ENCODE measurements at regions not wholly inside any gene's neighbourhood (a gene's known extent, or its start where the extent isn't known, plus 50 kb on each side); places are given as distances from the start of the nearest gene placed in this dataset.

DNA sequence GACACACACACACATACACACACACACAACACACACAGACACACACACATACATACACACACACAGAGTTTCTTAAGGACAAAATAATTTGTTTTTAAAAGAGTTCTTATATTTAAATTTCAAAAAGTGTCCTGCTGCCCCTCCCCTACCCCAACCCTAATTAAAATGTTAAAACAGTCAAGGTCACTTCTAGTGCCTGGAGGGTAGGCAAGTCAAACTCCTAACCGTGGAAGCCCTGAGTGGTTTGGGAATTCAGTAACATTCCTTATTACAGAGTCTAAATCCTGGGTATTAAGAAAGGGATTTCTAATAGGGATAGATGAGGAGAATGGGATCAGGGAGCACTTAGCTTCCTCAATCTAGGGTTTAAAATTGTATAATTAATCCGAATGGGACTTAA lies 403.6 kb upstream of the NFIA start (continued):
- TF ChIP-seq, protein P1, sequence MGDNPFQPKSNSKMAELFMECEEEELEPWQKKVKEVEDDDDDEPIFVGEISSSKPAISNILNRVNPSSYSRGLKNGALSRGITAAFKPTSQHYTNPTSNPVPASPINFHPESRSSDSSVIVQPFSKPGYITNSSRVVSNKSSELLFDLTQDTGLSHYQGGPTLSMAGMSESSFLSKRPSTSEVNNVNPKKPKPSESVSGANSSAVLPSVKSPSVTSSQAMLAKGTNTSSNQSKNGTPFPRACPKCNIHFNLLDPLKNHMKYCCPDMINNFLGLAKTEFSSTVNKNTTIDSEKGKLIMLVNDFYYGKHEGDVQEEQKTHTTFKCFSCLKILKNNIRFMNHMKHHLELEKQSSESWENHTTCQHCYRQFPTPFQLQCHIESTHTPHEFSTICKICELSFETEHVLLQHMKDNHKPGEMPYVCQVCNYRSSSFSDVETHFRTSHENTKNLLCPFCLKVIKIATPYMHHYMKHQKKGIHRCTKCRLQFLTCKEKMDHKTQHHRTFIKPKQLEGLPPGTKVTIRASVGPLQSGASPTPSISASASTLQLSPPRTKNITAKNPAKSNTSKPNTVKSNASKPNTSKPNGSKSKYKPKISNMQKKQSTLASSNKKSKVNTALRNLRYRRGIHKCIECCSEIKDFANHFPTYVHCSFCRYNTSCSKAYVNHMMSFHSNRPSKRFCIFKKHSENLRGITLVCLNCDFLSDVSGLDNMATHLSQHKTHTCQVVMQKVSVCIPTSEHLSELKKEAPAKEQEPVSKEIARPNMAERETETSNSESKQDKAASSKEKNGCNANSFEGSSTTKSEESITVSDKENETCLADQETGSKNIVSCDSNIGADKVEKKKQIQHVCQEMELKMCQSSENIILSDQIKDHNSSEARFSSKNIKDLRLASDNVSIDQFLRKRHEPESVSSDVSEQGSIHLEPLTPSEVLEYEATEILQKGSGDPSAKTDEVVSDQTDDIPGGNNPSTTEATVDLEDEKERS (tag by site-specific recombination; IDR thresholded peaks at IDR 0.05) = no peak
- TF ChIP-seq ZEB2 (tag by site-specific recombination; IDR thresholded peaks at IDR 0.05) (no peak), SP3 (tag by site-specific recombination; IDR thresholded peaks at IDR 0.05) (no peak)

DNA sequence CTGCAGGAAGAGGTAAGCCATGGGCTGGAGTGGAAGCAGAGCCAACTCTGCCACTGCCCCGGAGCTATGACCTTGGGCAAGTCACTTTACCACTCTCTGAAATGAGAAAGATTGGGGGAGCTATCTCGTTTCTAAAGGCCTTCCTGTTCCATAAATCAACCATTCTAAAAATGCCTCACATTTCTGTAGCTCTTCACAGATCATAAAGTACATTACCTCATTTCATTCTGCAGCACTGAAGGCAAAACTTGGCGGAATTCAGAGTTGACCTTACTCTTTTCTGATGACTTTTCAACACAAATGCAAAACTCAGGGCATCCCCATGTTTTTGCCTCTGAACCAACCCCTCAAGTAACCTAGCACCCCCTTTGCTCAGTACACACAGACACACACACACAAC lies 404.0 kb upstream of the NFIA start:
- Histone ChIP-seq H3K9me3 (ENCODE audit: control insufficient read depth, insufficient read depth, low read depth, low read length) (no peaks in the 10 kb centered on the region), H3K27ac (ENCODE audit: extremely low read depth, low read depth, low read length) (no peak overlapping the region), H3K4me1 (ENCODE audit: control insufficient read depth, insufficient read depth, low read length) (no peaks in the 10 kb centered on the region), H3K36me3 (ENCODE audit: control insufficient read depth in 2 of 2, insufficient read depth in 1 of 2, low read length in 2 of 2) (no peaks in the 10 kb centered on the region), H3K4me3 (ENCODE audit: low read depth, low read length) (no peak overlapping the region)
- TF ChIP-seq ZNF146 (tag by site-specific recombination; IDR thresholded peaks at IDR 0.05) = no peak
- TF ChIP-seq, protein P2, sequence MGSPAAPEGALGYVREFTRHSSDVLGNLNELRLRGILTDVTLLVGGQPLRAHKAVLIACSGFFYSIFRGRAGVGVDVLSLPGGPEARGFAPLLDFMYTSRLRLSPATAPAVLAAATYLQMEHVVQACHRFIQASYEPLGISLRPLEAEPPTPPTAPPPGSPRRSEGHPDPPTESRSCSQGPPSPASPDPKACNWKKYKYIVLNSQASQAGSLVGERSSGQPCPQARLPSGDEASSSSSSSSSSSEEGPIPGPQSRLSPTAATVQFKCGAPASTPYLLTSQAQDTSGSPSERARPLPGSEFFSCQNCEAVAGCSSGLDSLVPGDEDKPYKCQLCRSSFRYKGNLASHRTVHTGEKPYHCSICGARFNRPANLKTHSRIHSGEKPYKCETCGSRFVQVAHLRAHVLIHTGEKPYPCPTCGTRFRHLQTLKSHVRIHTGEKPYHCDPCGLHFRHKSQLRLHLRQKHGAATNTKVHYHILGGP (tag by site-specific recombination; IDR thresholded peaks at IDR 0.05) = no peak
- TF ChIP-seq ZNF664 (tag by site-specific recombination; IDR thresholded peaks at IDR 0.05) = no peak
- TF ChIP-seq, protein P3, sequence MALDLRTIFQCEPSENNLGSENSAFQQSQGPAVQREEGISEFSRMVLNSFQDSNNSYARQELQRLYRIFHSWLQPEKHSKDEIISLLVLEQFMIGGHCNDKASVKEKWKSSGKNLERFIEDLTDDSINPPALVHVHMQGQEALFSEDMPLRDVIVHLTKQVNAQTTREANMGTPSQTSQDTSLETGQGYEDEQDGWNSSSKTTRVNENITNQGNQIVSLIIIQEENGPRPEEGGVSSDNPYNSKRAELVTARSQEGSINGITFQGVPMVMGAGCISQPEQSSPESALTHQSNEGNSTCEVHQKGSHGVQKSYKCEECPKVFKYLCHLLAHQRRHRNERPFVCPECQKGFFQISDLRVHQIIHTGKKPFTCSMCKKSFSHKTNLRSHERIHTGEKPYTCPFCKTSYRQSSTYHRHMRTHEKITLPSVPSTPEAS (tag by site-specific recombination; IDR thresholded peaks at IDR 0.05) = peak; percentile 72; the same call in 1 of the 2 replicates
- no peak for TF ChIP-seq MEIS1 (CRISPR knock-in tag; IDR thresholded peaks at IDR 0.05; ENCODE audit: borderline replicate concordance)
- TF ChIP-seq, protein P4, sequence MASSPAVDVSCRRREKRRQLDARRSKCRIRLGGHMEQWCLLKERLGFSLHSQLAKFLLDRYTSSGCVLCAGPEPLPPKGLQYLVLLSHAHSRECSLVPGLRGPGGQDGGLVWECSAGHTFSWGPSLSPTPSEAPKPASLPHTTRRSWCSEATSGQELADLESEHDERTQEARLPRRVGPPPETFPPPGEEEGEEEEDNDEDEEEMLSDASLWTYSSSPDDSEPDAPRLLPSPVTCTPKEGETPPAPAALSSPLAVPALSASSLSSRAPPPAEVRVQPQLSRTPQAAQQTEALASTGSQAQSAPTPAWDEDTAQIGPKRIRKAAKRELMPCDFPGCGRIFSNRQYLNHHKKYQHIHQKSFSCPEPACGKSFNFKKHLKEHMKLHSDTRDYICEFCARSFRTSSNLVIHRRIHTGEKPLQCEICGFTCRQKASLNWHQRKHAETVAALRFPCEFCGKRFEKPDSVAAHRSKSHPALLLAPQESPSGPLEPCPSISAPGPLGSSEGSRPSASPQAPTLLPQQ (tag by site-specific recombination; IDR thresholded peaks at IDR 0.05) = no peak
- no peak for TF ChIP-seq RBAK (tag by site-specific recombination; IDR thresholded peaks at IDR 0.05)
- POLR2A ChIA-PET = no interaction called here
- CTCF ChIA-PET = no interaction called here

DNA sequence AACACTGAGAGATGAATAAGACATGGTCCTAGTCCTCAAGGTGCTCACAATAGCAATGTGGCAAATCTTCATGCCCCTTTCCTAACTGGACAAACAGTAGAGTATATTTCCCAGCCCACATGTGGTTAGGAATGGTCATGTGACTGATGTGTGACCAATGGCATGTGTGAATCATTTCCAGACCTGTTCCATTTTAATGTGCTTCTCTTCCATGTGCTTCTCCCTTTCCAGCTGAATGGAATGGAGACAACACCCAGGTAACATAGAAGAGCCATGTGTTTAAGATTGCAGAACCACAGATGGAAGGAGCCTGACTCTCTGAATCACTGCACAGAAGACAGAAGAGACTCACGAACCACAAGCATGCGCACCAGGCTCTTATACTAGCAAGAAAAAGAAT lies 409.9 kb upstream of the NFIA start:
- H3K4me1 ChIP-seq (ENCODE audit: control insufficient read depth, insufficient read depth, low read length) = no peaks in the 10 kb centered on the region
- CTCF ChIA-PET = no interaction called here
- no peaks in the 10 kb centered on the region for H3K9me3 ChIP-seq (ENCODE audit: control insufficient read depth, insufficient read depth, low read depth, low read length)
- TF ChIP-seq ZNF146 (tag by site-specific recombination; IDR thresholded peaks at IDR 0.05) = no peak
- TF ChIP-seq ZNF830 (tag by site-specific recombination; IDR thresholded peaks at IDR 0.05; ENCODE audit: low read depth) = no peak
- H3K36me3 ChIP-seq (ENCODE audit: control insufficient read depth in 2 of 2, insufficient read depth in 1 of 2, low read length in 2 of 2) = no peaks in the 10 kb centered on the region
- H3K27ac ChIP-seq (ENCODE audit: extremely low read depth, low read depth, low read length) = no peak overlapping the region
- H3K4me3 ChIP-seq (ENCODE audit: low read depth, low read length) = no peak overlapping the region
- POLR2A ChIA-PET = no interaction called here

DNA sequence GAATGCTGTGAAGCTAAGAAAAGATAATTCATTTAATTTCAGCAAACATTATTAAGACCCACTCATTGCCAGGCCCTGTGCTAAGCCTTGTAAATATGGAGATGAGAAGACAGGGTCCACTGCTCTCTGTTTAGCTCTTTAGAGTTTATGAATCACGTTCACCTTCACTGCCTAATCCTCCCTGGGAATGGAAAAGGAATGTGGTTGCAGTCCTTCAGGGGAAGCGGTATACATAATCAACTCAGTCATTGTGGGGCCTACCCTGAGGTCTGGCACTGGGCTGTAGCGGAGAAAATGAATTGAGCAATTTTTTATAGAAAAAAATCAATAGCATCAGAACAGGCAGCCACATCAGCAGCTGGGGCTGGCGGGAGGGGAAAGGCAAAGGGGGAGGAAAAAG lies 412.1 kb upstream of the NFIA start:
- Histone ChIP-seq H3K4me3 (ENCODE audit: low read depth, low read length) (no peak overlapping the region), H3K36me3 (ENCODE audit: control insufficient read depth in 2 of 2, insufficient read depth in 1 of 2, low read length in 2 of 2) (no peaks in the 10 kb centered on the region), H3K9me3 (ENCODE audit: control insufficient read depth, insufficient read depth, low read depth, low read length) (no peaks in the 10 kb centered on the region), H3K4me1 (ENCODE audit: control insufficient read depth, insufficient read depth, low read length) (no peaks in the 10 kb centered on the region), H3K27ac (ENCODE audit: extremely low read depth, low read depth, low read length) (no peak overlapping the region)
- TF ChIP-seq ZNF561 (tag by site-specific recombination; IDR thresholded peaks at IDR 0.05; ENCODE audit: borderline replicate concordance) = no peak
- no peak for TF ChIP-seq ZNF112 (tag by site-specific recombination; IDR thresholded peaks at IDR 0.05)
- TF ChIP-seq ZNF174 (tag by site-specific recombination; IDR thresholded peaks at IDR 0.05) = no peak
- ChIA-PET POLR2A (no interaction called here), CTCF (interaction anchor here (0.6 kb wide), 1 partner anchor 27 kb away, joined by 3 read pairs; no protein-coding TSS in a partner anchor)

Measured in HEK293 (cell line).